ENCODE measurements at regions not wholly inside any gene's neighbourhood (a gene's known extent, or its start where the extent isn't known, plus 50 kb on each side); places are given as distances from the start of the nearest gene placed in this dataset.

DNA sequence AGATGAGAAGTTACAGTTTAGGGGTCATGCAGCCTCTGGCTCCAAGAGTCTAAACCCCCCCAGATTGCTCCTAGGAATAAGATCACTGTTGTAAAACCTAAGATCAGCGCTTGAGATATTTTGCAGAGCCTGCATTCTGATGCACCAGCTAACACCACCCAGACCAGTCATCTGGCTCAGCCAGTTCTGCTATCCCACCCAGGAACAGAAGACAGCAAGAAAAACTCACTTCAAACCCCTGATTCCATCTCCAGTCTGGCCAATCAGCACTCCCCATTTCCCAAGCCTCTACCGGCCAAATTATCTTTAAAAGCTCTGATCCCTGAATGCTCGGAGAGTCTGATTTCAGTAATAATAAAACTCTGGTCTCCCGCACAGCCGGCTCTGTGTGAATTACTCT is 158.6 kb downstream of the ZNF664 start (continued):
- TF ChIP-seq RAD21 (IDR thresholded peaks at IDR 0.05 in 1 of 2, conservative IDR thresholded peaks at IDR 0.05 in 1 of 2; ENCODE audit: low read depth in 2 of 2, low read length in 2 of 2) = no peak
- no peak for TF ChIP-seq TEAD4 (IDR thresholded peaks at IDR 0.05; ENCODE audit: low read depth, low read length)
- no peak for TF ChIP-seq TCF12 (IDR thresholded peaks at IDR 0.05; ENCODE audit: low read depth, low read length)
